Liver (tissue), 8 donors: ENCODE measurements at regions not wholly inside any gene's neighbourhood (a gene's known extent, or its start where the extent isn't known, plus 50 kb on each side); places are given as distances from the start of the nearest gene placed in this dataset.

Source experiments
- DNase-seq: peaks from one replicate; pipeline ENCODE4 v3.0.0-alpha.2; 2017; ENCODE audit warnings: low spot score
- H3K27ac ChIP-seq, 2 donors: one replicate each; pipeline ENCODE4 v1.7.0; 2013; ENCODE audit warnings: inconsistent platforms in 2 of 2, low read length in 2 of 2, control low read depth in 1 of 2, low read depth in 1 of 2, mild to moderate bottlenecking in 1 of 2
- H3K27me3 ChIP-seq, 4 donors: one replicate each; pipeline versions ENCODE4 v1.6.1 to v1.7.0; 2013; ENCODE audit warnings: low read length in 3 of 4, inconsistent platforms in 1 of 4, mild to moderate bottlenecking in 1 of 4, moderate library complexity in 1 of 4; ENCODE audit not compliant: control insufficient read depth in 4 of 4, insufficient read depth in 4 of 4
- H3K36me3 ChIP-seq, 4 donors: one replicate each; pipeline versions ENCODE4 v1.6.1 to v1.7.0; 2013; ENCODE audit warnings: low read length in 3 of 4, mild to moderate bottlenecking in 3 of 4, low read depth in 1 of 4, moderate library complexity in 1 of 4; ENCODE audit not compliant: control insufficient read depth in 4 of 4, insufficient read depth in 3 of 4
- H3K4me1 ChIP-seq, 4 donors: one replicate each; pipeline versions ENCODE4 v1.6.1 to v1.7.0; 2013; ENCODE audit warnings: low read length in 3 of 4, mild to moderate bottlenecking in 3 of 4, moderate library complexity in 1 of 4; ENCODE audit not compliant: control insufficient read depth in 4 of 4, insufficient read depth in 4 of 4
- H3K4me3 ChIP-seq, 3 donors: one replicate each; pipeline versions ENCODE4 v1.6.1 to v1.7.0; 2013; ENCODE audit warnings: low read length in 3 of 3, control low read depth in 1 of 3, low read depth in 1 of 3, mild to moderate bottlenecking in 1 of 3
- H3K9ac ChIP-seq, 2 donors: one replicate each; pipeline ENCODE4 v1.7.0; 2013; ENCODE audit warnings: low read length in 2 of 2, mild to moderate bottlenecking in 2 of 2, moderate library complexity in 2 of 2, control low read depth in 1 of 2, low read depth in 1 of 2
- H3K9me3 ChIP-seq, 4 donors: one replicate each; pipeline versions ENCODE4 v1.6.1 to v1.7.0; 2013; ENCODE audit warnings: low read length in 3 of 4; ENCODE audit not compliant: control insufficient read depth in 4 of 4
- EGR1 ChIP-seq, 2 donors: IDR thresholded peaks; 2 replicates each; pipeline ENCODE4 v1.6.1; 2016 to 2018; ENCODE audit warnings: antibody characterized with exemption in 2 of 2, low read depth in 2 of 2
- FOXA1 ChIP-seq: IDR thresholded peaks from 2 replicates; pipeline ENCODE4 v1.6.1; 2016; ENCODE audit warnings: antibody characterized with exemption
- GABPA ChIP-seq, 2 donors: IDR thresholded peaks in 1 of 2; conservative IDR thresholded peaks in 1 of 2; 2 replicates each; pipeline ENCODE4 v1.6.1; 2016; ENCODE audit warnings: antibody characterized with exemption in 2 of 2, mild to moderate bottlenecking in 1 of 2, moderate library complexity in 1 of 2
- JUND ChIP-seq, 2 donors: IDR thresholded peaks; 2 replicates each; pipeline ENCODE4 v1.6.1; 2016; ENCODE audit warnings: antibody characterized with exemption in 2 of 2
- NR2F2 ChIP-seq: IDR thresholded peaks from 2 replicates; pipeline ENCODE4 v1.6.1; 2016; ENCODE audit warnings: antibody characterized with exemption
- RAD21 ChIP-seq, 2 donors: IDR thresholded peaks; 2 replicates each; pipeline ENCODE4 v1.6.1; 2016; ENCODE audit warnings: antibody characterized with exemption in 2 of 2, mild to moderate bottlenecking in 2 of 2
- RXRA ChIP-seq, 2 donors: IDR thresholded peaks; 2 replicates each; pipeline ENCODE4 v1.6.1; 2017 to 2018; ENCODE audit warnings: antibody characterized with exemption in 2 of 2, mild to moderate bottlenecking in 1 of 2
- TAF1 ChIP-seq: conservative IDR thresholded peaks from 2 replicates; pipeline ENCODE4 v1.6.1; 2016; ENCODE audit warnings: antibody characterized with exemption, mild to moderate bottlenecking
- WGBS: extraction: QIAGEN DNeasy Blood & Tissue Kit; methylation state at CpG from one replicate; pipeline ENCODE4 v1.1.7; 2013; 5-methylcytosine and 5-hydroxymethylcytosine counted together
- TF ChIP-seq, protein P1 (sequence below): IDR thresholded peaks from 2 replicates; pipeline ENCODE4 v1.6.1; 2016; ENCODE audit warnings: antibody characterized with exemption
- TF ChIP-seq, protein P2 (sequence below): IDR thresholded peaks from 2 replicates; pipeline ENCODE4 v1.6.1; 2016; ENCODE audit warnings: antibody characterized with exemption
- TF ChIP-seq, protein P3 (sequence below): IDR thresholded peaks from 2 replicates; pipeline ENCODE4 v1.6.1; 2016; ENCODE audit warnings: antibody characterized with exemption, mild to moderate bottlenecking
- TF ChIP-seq, protein P4 (sequence below): fragments of 150-350 bp; IDR thresholded peaks from 2 replicates; pipeline ENCODE4 v1.5.1; 2017; ENCODE audit warnings: improper control_type of control experiment, low read depth, low read length; ENCODE audit not compliant: missing input control
- TF ChIP-seq, protein P5 (sequence below): IDR thresholded peaks from 2 replicates; pipeline ENCODE4 v1.6.1; 2016; ENCODE audit warnings: antibody characterized with exemption
- donor health status: healthy.
- donor health status: healthy.
- donor health status: healthy.
- donor health status: healthy.
- donor health status: healthy.

DNA sequence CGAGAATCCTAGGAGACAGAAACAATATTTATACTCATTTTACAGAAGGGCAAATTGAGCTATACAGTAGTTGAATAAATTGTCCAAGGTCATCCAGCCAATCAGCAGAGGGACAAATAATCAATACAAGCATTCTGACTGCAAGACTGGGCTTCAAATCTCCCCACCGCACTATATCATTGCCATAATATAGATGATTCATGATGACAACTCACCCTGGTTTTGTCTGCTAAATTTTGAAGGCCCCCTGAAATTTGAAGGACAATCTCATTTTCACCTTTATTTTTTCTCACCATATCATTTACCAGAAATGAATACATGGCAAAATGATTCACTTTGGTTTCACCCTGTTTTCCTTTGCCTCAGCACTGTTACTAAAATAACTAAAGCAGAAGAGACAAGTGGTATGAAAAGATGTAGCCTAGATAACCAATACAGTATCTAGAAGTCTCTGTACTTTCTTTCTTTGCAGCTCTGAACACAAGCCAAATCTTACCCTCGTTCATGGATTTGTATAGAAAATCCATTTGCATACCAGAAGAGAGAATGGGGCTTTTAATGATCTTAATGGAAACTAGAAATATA lies 292.5 kb downstream of the TTLL7 start:
- Histone ChIP-seq H3K36me3 (no peaks in the 10 kb centered on the region), H3K9me3 (no peaks in the 10 kb centered on the region), H3K4me3 (no peak overlapping the region), H3K9ac (no peak overlapping the region), H3K4me1 (no peaks in the 10 kb centered on the region), H3K27ac (no peak overlapping the region), H3K27me3 (no peaks in the 10 kb centered on the region)
- TF ChIP-seq, protein P1, sequence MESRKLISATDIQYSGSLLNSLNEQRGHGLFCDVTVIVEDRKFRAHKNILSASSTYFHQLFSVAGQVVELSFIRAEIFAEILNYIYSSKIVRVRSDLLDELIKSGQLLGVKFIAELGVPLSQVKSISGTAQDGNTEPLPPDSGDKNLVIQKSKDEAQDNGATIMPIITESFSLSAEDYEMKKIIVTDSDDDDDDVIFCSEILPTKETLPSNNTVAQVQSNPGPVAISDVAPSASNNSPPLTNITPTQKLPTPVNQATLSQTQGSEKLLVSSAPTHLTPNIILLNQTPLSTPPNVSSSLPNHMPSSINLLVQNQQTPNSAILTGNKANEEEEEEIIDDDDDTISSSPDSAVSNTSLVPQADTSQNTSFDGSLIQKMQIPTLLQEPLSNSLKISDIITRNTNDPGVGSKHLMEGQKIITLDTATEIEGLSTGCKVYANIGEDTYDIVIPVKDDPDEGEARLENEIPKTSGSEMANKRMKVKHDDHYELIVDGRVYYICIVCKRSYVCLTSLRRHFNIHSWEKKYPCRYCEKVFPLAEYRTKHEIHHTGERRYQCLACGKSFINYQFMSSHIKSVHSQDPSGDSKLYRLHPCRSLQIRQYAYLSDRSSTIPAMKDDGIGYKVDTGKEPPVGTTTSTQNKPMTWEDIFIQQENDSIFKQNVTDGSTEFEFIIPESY: no peak
- TF ChIP-seq, protein P2, sequence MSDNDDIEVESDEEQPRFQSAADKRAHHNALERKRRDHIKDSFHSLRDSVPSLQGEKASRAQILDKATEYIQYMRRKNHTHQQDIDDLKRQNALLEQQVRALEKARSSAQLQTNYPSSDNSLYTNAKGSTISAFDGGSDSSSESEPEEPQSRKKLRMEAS: no peak
- TF ChIP-seq RXRA (IDR thresholded peaks at IDR 0.05) (no peak), GABPA (IDR thresholded peaks at IDR 0.05 in 1 of 2, conservative IDR thresholded peaks at IDR 0.05 in 1 of 2) (no peak), JUND (IDR thresholded peaks at IDR 0.05) (no peak), RAD21 (IDR thresholded peaks at IDR 0.05) (no peak), FOXA1 (no peak), NR2F2 (no peak), EGR1 (IDR thresholded peaks at IDR 0.05; ENCODE audit: low read depth in 2 of 2) (no peak)
- TF ChIP-seq, protein P3, sequence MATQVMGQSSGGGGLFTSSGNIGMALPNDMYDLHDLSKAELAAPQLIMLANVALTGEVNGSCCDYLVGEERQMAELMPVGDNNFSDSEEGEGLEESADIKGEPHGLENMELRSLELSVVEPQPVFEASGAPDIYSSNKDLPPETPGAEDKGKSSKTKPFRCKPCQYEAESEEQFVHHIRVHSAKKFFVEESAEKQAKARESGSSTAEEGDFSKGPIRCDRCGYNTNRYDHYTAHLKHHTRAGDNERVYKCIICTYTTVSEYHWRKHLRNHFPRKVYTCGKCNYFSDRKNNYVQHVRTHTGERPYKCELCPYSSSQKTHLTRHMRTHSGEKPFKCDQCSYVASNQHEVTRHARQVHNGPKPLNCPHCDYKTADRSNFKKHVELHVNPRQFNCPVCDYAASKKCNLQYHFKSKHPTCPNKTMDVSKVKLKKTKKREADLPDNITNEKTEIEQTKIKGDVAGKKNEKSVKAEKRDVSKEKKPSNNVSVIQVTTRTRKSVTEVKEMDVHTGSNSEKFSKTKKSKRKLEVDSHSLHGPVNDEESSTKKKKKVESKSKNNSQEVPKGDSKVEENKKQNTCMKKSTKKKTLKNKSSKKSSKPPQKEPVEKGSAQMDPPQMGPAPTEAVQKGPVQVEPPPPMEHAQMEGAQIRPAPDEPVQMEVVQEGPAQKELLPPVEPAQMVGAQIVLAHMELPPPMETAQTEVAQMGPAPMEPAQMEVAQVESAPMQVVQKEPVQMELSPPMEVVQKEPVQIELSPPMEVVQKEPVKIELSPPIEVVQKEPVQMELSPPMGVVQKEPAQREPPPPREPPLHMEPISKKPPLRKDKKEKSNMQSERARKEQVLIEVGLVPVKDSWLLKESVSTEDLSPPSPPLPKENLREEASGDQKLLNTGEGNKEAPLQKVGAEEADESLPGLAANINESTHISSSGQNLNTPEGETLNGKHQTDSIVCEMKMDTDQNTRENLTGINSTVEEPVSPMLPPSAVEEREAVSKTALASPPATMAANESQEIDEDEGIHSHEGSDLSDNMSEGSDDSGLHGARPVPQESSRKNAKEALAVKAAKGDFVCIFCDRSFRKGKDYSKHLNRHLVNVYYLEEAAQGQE: no peak
- TF ChIP-seq, protein P4, sequence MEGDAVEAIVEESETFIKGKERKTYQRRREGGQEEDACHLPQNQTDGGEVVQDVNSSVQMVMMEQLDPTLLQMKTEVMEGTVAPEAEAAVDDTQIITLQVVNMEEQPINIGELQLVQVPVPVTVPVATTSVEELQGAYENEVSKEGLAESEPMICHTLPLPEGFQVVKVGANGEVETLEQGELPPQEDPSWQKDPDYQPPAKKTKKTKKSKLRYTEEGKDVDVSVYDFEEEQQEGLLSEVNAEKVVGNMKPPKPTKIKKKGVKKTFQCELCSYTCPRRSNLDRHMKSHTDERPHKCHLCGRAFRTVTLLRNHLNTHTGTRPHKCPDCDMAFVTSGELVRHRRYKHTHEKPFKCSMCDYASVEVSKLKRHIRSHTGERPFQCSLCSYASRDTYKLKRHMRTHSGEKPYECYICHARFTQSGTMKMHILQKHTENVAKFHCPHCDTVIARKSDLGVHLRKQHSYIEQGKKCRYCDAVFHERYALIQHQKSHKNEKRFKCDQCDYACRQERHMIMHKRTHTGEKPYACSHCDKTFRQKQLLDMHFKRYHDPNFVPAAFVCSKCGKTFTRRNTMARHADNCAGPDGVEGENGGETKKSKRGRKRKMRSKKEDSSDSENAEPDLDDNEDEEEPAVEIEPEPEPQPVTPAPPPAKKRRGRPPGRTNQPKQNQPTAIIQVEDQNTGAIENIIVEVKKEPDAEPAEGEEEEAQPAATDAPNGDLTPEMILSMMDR: no peak
- TF ChIP-seq, protein P5, sequence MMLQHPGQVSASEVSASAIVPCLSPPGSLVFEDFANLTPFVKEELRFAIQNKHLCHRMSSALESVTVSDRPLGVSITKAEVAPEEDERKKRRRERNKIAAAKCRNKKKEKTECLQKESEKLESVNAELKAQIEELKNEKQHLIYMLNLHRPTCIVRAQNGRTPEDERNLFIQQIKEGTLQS: no peak
- no peak for DNase-seq
- WGBS: 86% methylated on average over 3 of the region's 3 CpGs

DNA sequence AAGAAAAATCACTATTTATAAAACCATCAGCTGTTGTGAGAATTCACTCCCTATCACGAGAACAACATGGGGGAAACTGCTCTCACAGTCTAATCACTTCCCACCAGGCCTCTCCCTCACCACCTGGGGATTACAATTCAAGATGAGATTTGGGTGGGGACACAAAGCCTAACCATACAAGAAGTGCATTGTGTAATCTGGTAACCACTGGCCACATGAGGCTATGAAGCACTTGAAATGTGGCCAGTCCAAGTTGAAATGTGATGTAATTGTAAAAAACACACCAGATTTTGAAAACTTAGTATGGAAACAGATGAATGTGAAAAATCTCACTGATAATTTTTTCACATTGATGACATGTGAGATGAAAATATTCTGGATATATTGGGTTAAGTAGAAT lies 293.8 kb downstream of the TTLL7 start:
- no peak for TF ChIP-seq TAF1
- TF ChIP-seq, protein P2: no peak
- no peaks in the 10 kb centered on the region for H3K36me3 ChIP-seq
- no peaks in the 10 kb centered on the region for H3K9me3 ChIP-seq
- H3K27ac ChIP-seq: no peak overlapping the region
- H3K4me3 ChIP-seq: no peak overlapping the region
- H3K4me1 ChIP-seq: no peaks in the 10 kb centered on the region
- no peaks in the 10 kb centered on the region for H3K27me3 ChIP-seq
- no peak overlapping the region for H3K9ac ChIP-seq
- 89% methylated on average over 1 of the region's 1 CpG for WGBS
- no peak for DNase-seq
